ENCODE measurements at regions not wholly inside any gene's neighbourhood (a gene's known extent, or its start where the extent isn't known, plus 50 kb on each side); places are given as distances from the start of the nearest gene placed in this dataset.

GRCh38 chr15:29872716-29873115 lies 50.4 kb upstream of the TJP1 start:
- no peak overlapping the region for H3K4me3 ChIP-seq (ENCODE audit: low read depth, low read length)
- no peak for DNase-seq (ENCODE audit: low read depth)
- TF ChIP-seq, protein P1, sequence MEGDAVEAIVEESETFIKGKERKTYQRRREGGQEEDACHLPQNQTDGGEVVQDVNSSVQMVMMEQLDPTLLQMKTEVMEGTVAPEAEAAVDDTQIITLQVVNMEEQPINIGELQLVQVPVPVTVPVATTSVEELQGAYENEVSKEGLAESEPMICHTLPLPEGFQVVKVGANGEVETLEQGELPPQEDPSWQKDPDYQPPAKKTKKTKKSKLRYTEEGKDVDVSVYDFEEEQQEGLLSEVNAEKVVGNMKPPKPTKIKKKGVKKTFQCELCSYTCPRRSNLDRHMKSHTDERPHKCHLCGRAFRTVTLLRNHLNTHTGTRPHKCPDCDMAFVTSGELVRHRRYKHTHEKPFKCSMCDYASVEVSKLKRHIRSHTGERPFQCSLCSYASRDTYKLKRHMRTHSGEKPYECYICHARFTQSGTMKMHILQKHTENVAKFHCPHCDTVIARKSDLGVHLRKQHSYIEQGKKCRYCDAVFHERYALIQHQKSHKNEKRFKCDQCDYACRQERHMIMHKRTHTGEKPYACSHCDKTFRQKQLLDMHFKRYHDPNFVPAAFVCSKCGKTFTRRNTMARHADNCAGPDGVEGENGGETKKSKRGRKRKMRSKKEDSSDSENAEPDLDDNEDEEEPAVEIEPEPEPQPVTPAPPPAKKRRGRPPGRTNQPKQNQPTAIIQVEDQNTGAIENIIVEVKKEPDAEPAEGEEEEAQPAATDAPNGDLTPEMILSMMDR (IDR thresholded peaks at IDR 0.05; ENCODE audit: low read depth, low read length) = no peak
- no peak for TF ChIP-seq MAX (IDR thresholded peaks at IDR 0.05; ENCODE audit: low read depth, low read length)
- TF ChIP-seq POLR2A (IDR thresholded peaks at IDR 0.05; ENCODE audit: extremely low read depth, insufficient read length) = no peak
- TF ChIP-seq MYC (IDR thresholded peaks at IDR 0.05; ENCODE audit: low read depth, low read length) = no peak

Measured in NB4 (cell line).